COLO829 (cell line): ENCODE measurements at regions not wholly inside any gene's neighbourhood (a gene's known extent, or its start where the extent isn't known, plus 50 kb on each side); places are given as distances from the start of the nearest gene placed in this dataset.
A peak's percentile ranks its signal among the peaks of the same experiment; 100 is the strongest.

Experiments
- DNase-seq: peaks from one replicate; pipeline ENCODE4 v3.0.0; 2012; ENCODE audit warnings: low spot score

DNA sequence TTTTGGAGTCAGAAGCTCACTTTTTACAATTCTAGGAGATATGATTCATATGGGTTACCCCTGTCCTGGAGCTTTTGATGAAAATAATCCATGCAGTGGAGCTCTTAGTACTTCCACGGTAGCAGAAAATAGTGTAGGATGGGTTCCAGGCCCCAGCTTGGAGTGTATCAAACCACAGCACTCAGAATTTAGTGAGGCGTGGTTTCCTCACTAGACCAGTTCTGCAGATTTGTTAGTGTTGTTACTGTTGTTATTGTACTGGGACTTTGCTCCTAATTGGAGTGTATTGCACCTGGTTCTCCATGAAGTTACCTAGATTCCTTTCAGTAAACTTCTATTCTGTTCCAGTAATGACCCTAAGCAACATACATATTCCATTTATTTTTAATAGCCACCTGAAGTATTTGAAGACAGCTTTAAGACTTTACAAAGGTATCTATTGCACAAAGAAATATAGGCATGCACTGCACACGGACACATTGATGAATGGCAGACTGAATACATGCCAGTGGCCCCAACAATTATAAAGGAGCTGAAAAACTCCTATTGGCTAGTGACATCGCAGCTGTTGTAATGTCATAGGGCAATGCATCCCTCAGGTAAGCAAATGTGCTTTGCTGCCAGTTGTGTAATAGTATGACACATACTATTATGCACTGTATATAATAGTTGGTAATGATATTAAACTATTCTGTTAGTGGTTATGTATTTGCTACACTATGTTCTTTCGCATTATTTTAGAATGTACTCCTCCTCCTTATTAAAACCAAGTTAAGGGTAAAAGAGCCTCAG, 1058.0 kb downstream of the KCNT2 start:
- no peak for DNase-seq

DNA sequence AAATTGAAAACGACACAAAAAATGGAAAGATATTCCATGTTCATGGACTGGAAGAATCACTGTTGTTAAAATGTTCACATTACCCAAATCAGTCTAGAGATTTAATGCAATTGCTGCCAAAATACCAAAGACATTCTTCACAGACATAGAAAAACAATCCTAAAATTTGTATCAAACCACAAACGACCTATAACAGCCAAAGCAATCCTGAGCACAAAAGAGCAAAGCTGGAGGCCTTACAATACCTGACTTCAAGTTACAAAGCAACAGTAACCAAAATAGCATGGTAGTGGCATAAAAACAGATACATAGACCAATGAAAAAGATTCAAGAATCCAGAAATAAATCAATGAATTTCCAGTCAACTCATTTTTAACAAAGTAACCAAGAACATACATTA, 1077.3 kb downstream of the KCNT2 start:
- no peak for DNase-seq

DNA sequence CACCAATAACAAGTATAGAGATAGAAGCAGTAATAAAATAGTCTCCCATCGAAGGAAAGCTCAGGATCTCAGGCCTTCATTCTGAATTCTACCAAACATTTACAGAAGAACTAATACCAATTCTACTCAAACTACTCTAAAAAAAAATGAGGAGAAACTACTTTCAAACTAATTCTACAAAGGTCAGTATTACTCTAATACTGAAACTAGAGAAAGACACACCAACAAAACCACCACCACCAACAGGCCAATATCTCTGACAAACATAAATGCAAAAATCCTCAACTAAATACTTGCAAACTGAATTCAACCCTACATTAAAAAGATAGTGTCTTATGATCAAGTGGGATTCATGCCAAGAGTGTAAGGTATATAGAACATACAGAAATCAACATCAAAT, 1078.4 kb downstream of the KCNT2 start:
- DNase-seq: no peak

DNA sequence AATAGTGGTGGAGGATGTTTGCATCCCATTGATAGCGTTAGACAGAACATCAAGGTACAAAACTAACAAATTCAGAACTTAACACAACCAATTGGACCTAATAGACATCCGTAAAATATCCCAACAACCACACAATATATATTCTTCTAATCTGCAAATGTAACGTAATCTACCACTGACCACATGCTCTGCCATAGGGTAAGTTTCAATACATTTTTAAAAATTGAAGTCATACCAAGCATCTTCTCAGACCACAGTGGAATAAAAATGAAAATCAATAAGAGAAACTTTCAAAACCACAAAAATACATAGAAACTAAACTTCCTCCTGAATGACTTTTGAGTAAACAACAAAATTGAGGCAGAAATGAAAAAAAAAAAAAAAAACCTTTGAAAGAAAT, 1087.5 kb downstream of the KCNT2 start:
- DNase-seq: no peak

DNA sequence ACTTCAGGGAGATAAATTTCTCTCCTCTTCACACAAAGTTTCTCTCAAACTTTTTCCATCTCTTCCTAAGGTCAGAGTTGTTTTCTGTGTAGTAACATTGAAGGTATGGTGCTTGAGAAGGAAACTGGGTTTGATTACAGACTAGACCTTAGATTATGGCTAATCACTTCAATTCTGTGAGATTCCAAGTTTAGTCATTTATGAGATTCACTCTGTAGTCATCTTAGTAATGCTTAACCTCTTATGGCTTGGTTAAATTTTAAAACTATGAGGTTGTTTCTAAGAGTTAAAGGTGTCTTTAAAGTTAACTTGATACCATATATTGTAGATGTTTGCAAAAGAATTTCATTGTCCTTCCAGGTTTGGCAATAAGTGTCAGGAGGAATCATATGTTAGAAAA, 1092.2 kb downstream of the KCNT2 start:
- DNase-seq: no peak

DNA sequence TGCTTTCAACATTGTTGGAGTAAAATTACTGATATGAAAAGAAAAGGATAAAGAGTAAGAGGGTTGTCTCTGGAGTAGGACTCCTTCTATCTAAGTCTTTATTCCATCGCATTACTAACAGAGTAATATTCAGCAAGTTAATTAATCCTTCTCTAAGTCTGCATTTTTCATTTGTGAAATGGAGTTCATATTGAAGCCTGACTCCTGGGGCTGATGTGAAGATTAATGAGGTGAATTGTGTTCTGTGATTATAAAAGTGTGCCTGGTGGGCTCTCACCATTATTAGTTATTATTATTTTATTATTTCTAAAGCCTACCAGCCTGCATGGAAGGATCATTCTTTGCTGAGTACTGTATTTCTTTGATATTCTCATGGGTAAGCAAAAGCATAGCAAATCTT, 1096.7 kb downstream of the KCNT2 start:
- DNase-seq: peak; percentile 4

DNA sequence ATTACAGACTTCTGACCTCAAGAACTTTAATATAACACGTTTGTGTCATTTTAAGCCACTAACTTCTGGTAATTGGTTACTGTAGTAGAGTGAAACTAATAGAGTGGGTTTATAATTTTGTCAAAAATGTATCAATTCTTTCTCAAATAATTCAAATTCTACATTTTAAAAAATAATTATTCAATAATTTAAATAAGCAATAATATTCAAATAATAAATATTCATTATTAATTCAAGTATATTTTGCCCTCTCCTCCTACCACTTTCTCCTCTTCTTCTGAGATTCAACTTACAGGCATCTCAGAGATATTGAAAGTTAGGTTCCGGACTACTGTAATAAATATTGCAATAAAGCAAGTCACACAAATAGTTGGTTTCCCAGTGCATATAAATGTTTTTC, 1107.1 kb downstream of the KCNT2 start:
- no peak for DNase-seq

DNA sequence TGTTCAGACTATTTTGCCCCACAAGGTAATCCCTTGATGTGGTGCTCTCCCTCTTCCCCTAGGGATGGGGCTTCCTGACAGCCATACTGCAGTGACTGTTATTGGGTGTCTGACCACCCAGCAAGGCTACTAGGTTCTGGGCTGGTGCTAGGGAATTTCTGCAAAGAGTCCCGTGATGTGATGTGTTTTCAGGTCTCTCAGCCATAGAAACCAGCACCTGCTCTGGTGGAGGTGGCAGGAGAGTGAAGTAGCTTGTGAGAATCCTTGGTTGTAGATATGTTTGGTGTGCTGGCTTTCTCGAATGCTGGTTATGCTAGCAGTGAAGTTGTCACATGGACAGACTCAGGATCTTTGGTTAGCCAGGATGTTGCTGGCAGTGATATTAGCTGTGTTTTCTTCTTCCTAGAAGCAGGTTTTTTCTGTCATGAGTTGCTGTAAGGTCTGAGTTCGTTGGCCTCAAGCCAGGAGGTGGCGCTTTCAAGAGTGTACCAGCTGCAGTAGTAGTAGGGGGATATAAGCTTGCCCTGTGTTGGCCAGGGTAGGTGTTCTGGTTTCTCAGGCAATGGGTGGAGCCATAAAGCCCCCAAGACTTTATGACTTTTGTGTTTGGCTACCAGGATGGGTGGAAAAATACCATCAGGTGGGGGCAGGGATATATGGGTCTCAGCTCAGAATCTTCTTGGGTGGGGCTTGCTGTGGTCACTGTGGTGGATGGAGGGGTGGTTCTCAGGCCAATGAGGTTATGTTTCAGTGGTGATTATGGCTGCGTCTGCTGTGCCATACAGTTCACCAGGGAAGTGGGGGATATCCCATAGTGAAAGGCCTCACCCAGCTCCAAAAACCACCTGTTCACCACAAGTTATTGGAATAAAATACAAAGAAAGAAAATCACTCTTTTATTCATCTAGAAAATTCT, 1112.3 kb downstream of the KCNT2 start:
- DNase-seq: no peak

DNA sequence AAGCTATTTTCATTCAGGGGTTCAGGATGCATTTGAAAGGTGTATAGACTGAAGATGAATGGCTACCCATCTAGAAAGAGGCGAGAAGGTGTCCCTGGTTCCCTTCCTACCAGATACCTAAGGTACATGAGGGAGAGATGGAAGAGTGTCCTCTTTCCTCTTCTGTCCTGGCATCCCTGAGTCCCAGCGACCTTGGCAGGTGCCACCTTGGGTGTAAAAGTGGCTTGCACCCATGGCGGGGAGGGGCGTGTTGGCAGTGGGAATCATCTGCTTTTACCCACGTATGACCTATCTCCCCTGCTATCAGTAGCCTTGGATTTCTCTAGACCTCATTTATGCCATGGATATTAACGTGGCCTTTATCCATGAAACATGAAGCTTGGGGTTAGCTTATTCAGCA, 1126.1 kb downstream of the KCNT2 start:
- DNase-seq: no peak

DNA sequence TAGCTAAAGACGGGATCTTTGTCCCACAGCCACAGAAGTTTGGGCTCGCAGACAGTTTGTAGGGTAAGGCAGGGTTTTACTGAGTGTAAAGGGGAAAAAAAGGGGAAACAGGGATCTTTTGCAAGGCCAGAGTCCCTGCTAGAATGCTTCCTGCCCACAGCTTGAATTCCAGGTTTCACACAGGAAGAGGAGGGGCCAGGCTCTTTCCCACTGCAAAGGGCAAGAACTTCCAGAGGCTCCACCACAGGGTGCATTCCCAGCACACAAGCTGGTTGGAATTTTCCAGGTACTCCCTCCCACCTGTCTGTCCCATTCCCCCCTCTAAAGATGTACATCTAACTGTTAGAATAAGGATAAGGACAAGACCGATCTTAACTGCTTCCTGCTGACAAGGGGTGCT, 1126.9 kb downstream of the KCNT2 start:
- no peak for DNase-seq

DNA sequence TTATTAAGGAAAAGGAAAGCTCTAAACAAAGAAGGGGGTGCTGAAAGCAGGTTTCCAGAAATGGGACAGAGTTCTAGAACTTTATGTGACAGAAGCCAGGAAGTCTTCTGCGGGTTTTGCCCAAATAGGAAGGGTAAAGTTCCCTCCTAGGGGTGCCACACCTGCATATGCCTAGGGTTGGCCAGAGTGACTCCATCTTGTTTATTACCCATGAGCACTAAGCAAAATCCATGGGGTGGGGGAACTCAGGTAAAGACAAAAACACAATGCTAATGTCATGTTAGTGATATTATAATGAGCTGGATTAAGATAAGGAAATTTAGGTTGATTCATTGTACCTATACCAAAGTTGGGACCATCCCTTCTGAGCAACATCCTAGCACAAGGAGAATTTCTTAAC, 1132.7 kb downstream of the KCNT2 start:
- DNase-seq: no peak

DNA sequence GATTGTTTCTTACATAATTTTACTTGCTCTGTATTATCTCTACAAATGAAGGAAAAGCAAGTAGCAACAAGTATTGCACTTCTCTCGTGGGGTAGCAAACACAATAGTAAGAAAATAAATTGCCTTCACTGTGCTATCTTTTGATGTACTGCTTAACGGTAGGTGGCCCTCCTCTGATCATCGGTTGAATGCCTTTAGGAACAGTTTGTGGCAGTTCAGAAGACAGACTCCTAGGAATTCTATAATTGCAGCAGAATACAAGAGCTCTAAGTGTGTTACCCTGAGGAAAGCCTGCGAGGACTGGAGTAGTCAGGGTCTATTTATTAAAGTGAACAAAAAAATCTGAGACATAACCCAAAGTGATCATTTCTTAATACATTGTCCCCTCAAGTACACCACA, 1135.9 kb downstream of the KCNT2 start:
- DNase-seq: no peak

DNA sequence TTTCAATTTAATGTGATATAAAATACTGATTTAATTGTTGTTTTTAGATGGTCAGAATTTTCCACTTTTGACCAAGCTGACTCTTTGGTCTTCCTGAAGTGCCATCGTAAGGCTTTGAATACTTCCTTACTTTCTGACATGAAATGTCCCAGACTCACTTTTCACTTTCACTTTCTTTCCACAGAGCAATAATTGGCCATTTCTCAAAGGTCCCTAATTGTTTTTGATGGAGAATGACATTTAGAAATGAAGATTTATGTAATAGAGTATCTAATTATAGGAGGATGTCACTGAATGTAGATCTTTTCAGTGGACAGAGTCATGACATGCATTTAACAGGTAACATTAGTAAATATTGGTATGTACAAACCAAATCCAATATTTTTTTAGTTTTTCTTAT, 1141.6 kb downstream of the KCNT2 start:
- no peak for DNase-seq

DNA sequence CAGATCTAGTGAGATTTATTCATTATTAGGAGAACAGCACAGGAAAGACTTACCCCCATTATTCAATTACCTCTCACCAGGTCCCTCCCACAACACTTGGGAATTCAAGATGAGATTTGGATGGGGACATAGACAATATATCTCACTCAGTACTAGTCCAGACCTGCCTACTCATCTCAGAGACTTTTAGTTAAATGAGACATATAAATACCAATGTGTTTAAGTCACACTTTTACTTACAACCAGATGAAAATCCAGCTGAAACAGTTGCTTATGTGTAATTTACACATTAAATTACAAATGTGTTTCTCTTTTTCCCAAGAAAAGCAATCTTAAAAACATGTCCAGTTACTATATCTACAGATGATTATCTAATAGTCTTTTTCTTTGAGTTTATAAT, 1145.6 kb downstream of the KCNT2 start:
- DNase-seq: no peak

DNA sequence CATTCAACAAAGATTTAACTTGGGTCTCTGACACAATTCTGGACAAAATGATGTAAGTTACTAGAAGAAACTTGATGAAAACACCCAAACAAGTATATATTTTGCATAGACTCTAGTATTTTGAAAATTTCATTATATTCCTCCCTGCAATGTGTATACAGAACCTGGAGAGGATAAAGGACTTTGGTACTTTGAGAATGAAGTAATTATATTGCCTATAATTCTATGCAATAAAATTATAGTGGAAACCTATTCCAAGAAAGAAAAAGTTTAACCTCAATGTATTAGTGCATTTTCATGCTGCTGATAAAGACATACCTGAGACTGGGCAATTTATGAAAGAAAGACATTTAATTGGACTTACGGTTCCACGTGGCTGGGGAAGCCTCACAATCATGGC, 1146.1 kb downstream of the KCNT2 start:
- no peak for DNase-seq

DNA sequence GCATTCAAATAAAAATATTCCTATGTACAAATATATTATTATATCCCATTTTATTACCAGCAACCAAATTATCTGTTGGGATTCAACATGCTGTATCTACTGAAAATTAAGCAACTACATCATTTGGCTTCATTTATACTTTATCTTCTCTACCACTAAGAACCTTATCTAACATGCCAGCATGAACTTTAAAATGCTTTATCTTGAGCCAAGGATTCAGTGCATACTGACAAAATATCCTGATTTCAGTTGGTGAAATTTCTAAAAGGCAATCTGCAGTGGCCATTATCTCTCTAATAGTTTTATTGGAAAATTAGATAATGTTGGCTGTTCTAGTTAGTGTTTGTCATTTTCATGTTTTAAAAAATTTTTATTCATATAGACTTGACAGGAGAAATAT, 1149.9 kb downstream of the KCNT2 start:
- DNase-seq: no peak

DNA sequence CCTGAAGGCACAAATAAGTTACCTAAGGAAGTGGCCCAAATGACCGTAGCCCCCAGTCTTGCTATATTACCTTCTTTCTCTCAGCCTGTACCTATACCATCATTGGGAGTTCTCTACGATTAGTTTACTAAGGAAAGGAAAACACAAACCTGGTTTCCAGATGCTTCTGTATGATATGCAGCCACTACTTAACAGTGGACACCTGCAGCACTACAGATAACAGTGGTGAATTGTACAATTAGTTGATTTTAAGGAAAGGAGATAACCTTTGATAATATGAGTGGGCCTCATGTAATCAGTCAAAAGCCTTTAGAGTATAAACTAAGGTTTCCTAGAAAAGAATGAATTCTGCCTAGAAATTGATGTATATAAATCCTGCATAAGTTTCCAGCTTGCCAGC, 1157.4 kb downstream of the KCNT2 start:
- no peak for DNase-seq

DNA sequence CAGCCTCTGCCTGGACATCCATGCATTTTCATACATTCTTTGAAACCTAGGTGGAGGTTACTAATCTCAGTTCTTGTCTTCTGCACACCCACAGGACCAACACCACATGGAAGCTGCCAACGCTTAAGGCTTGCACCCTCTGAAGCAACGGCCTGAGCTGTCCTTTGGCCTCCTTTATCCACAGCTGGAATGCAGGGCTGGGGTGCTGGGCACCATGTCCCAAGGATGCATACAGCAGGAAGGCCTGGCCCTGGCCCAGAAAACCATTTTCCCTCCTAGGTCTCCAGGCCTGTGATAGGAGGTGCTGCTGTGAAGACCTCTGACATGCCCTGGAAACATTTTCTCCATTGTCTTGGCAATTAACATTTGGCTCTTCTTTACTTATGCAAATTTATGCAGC, 1168.6 kb downstream of the KCNT2 start:
- DNase-seq: no peak

DNA sequence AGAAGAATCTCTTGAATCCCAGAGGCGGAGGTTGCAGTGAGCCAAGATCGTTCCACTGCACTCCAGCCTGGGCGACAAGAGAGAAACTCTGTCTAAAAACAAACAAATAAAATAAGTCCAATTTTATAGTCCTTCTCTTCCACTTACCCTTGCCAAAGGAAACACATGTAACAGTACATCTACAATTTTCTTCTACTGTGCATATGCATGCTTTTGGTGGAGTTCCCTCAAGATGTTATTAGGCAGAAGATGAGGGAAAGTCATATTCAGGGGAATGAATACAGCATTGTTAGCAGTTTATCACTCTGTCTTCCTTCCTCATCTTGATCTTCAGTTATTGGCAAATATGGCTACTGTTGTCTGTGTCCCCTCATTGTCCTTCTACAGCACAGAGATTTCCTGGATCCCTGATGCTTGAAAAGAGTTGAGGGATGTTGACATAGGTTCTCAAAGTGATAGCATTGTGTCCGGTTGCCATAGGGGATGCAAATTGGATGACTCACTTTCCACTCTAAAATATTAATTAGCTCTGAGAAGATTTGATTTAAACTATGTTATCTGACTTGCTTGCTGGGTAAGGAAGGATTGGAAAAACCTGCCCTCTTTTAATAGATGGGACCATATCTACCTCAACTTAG, 1173.6 kb downstream of the KCNT2 start:
- DNase-seq: peak; percentile 36

DNA sequence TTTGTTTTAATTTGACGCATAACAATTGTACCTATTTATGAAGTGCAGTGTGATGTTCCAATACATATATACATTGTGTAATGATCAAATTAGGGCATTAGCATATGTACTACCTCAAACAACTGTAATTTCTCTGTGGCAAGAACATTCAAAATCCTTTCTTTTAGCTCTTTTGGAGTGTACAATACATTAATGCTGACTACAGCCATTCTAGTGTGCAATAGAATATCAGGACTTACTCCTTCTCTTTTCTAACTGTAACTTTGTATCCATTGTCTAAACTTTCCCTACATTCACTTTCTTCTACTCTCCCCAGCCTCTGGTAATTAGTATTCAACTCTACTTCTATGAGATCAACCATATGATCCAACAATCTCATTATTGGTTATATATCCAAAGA, 1177.4 kb downstream of the KCNT2 start:
- DNase-seq: no peak

DNA sequence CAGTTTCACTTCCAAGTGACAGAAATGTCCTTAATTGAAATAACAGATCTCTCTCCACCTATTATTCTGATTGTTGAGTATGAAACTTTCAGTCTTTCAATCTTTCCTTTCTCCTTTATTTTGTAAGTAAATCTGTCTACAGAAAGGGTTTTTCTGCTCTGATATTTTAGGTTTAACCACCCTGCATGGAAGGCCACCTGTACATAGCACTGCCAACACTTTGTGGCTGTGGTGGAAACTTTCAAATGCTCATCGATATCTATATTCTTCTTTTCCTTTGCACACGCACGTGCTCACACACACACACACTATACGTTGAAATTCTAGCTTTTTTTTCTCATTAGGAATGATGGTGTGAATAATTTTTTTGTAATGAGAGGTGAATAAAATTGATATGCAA, 1179.3 kb downstream of the KCNT2 start:
- DNase-seq: no peak

DNA sequence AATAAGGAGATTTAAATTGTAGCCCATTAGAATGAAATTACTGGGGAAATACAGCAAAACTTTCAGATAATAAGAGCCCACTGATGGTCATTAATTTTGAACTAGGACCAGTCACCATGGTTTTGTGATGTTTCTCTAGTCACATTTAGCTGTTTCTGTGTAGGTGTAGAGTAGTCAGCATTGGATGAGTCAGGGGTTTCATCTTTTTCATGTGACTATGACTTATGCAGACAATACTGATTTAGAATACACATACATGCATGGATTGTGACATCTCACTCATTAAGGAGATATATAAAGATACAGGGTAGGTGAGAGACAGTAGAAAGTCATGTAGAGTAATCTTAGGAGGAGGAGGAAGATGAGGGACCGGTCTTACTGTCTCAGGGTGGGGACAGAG, 1192.7 kb downstream of the KCNT2 start:
- peak; percentile 69 for DNase-seq

DNA sequence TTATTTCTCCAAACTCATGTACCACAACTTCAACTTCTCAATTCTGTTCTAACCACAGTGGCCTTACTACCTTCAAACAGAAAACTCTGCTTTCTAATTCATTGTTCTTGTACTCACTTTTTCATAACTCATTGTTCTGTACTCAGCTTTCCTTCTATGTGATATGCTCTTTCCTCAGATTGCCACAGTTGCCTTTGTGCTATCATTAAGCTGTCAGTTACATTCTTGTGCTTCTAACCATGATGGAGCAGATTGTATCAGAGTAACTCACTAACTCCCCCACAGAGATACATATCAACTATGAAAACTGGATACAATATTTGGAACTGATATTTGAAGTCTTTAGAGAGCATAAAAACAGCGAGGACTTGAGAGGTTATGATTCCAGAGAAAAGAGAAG, 1213.7 kb downstream of the KCNT2 start:
- DNase-seq: no peak
